HG03432 (cell line): ENCODE measurements at regions not wholly inside any gene's neighbourhood (a gene's known extent, or its start where the extent isn't known, plus 50 kb on each side); places are given as distances from the start of the nearest gene placed in this dataset.

ENCODE experiments used
- ATAC-seq: cut with Tn5 transposase; IDR thresholded peaks from one replicate; pipeline ENCODE4 v1.9.1; 2021; ENCODE audit warnings: mild to moderate bottlenecking, moderate library complexity; ENCODE audit not compliant: unreplicated experiment

DNA sequence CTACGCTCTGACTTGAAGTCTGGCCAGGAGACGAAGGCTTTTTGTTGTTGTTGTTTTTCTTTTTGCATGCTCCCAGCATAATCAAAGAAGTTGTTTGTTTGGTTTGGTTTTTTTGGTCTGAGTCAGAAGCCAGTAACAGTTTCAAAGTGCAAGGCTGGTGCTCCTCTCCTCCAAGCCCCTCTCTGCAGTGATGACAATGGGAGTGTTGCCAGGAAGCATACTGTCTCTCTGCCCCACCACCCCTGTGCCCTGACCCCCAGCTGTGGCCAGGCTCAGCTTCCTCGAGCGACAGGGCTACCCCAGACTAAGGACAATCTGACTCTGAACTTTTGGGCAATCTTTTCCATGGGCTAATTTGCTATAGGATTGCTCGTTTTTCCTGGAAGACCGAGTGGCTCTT, 173.8 kb upstream of the PITX1 start:
- ATAC-seq: no peak

DNA sequence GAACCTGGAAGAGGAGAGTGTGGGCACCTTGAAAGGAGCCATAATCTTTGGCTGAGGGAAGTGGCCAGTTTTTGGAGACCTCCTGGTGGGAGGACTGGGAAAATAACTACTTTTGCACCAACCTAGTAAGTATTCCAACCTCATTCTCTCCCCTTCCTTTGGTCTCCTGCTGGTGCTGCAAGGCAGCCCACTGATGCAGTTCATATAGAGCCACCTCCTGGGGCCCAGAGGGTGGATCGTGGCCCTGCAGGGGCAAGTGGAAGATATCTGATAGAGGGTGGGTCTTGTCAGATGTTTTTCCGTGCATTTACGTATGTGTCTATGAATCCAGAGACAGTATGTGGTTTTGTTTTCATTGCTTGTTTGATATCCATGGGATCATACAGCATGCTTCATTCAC, 172.8 kb upstream of the PITX1 start:
- no peak for ATAC-seq

DNA sequence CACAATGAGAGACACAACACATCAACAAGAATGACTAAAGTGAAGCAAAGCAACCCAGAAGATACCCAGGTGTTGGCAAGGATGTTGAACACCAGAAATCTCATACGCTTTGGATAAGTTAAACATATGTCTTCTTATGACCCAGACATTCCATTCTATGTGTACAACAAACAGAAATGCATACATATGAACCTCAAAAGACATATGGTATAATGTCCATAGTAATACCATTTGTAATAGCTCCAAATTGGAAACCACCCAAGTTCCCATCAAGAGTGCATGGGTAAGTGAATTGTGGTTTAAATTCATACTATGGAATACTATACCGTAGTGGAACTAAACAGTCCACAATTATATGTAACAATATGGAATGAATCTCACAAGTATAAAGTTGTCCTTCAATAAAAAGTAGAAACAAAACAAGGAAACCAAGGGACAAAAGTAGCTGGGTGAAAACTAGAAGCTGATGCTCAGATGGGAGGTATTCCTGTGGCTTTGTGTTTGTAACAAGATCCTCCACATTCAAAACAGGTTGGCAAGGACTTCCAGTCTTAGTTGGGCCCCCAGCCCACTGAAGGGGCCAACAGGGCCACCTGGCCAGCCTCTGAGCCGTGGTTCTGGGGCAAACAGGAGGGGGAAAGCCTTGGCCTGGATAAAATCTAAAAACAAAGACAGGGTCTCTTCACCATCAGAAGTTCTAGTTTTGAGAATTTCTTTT, 171.8 kb upstream of the PITX1 start:
- no peak for ATAC-seq

DNA sequence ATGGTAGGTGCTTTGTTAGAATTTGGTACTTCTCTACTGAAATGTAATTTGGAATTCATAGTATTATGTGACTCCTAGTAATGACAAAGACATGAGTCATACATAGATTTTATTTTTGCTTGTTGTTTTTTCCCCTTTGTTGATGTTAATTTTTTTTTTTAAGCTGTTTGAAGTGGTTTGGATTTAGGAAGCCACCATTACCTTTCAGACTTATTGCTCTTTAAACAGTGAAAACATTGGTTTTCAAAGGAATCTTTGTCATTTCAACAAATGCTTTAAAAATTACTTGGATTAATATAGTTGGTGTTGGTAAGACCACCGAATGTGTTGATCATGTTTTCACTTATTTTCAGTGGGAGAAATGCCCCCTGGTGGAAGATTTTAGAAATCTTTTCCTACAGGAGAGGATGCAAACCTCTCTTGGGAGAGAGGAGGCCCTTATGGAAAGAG, 170.1 kb upstream of the PITX1 start:
- ATAC-seq: no peak

DNA sequence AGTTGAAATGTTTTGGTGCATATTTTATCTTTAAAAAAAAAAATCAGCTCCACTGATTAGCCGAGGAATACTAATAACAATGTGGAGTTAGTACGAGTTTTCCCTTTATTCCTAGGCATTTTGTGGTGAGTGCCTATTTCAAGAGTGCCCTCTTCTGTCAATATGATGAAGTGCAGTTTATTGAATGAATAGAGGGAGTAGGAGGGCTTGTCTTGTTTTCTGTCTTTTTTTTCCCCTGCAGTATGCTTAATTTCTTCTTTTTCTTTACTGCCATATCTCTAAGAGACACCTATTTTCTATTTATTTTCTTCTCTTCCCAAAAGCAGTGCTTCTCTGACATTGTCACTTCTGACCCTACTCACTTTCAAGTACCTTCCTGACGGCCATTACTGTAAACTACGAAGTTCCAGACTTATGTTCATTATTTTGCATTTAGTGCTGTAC, 169.6 kb upstream of the PITX1 start:
- no peak for ATAC-seq

DNA sequence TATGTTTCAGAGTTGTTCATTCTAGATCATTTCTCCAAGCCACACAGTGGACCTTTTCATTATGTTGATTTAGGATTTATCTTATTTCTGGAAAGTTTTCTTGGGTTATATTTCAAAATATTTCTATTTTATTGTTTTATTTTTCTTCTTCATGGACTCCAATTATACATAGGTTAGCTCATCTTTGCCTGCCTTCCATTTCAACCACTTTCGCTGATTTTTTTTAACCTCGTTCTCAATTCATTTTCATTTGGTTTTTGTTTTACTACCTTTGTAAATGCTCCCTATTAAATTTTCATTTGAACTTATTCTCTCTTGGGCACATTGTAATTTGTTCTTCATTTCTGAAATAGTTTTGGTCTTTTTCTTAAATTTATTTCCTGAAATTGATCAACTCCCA, 169.0 kb upstream of the PITX1 start:
- ATAC-seq: no peak

DNA sequence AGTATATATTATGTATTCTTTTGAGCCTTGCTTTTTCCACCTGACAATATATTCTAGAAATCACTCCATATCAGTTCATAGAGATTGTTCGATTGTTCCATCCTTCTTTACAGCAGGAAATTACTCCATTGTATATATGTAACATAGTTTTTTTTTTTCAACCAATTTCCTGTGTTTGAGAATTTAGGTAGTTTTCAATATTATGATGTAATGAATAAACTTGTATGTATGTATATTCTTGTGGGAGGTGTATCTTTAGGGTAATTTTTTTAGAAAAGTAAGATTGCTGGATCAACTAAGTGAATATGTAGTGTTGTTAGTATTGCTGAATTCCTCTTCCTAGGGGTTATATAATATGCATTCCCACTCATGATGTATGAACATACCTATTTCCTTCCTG, 165.9 kb upstream of the PITX1 start:
- ATAC-seq: no peak

DNA sequence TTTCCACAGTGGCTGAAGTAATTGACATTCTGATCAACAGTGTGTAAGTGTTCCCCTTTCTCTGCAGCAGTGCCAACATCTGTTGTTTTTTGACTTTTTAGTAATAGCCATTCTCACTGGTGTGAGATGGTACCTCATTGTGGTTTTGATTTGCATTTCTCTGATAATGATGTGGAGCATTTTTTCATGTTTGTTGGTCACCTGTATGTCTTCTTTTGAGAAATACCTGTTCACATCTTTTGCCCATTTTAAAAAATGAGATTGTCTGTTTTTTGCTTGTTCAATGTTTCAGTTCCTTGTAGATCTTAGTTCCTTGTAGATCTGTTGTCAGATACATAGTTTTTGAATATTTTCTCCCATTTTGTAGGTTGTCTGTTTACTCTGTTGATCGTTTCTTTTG, 162.5 kb upstream of the PITX1 start:
- no peak for ATAC-seq

DNA sequence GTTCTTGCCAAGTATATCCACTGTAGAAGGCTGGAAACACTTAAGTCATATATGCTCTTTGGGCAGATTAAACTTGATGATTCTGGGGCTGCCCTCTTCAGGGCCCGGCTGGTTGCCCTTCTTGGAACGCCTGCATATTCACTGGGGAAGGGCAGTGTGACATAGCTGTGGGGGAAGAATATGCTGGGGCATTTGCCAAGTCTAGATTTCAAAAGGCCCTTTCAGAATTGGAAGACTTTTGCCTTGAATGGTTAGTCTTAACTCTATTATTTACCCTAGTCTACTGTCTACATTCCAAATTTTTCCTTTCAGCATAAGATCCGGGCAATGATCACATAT, 161.2 kb upstream of the PITX1 start:
- no peak for ATAC-seq

DNA sequence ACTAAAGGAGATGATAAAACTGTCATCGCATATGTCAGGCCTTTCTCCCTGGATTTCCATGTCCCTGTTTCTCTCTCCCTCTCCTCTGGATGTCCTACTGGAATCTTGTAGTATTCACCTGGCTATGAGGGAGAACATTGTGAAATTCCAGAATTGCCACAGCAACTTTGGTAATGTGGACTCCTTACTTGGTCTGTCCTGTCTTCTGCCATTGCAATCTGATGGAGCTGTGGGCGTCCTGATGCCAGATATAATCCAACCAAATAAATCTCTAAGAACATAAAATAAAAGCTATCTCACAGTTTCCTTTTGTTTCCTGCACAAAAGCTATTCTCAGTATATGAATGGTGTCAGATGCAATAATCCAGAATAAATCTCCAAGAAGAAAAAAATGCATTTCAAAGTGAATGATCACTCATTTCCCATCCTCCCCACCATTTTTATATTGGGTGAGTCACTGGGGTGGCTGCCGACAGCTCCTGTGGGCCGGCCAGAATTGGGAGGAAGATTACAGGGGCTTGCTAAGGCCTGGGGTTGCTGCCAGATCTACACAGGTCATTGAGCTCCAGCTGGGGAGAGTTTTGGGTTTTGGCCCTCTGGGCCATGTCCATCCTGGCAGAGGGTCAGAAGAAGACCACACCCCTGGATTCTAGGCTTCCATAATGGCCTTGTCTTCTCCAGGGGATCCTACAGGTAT, 160.7 kb upstream of the PITX1 start:
- no peak for ATAC-seq

DNA sequence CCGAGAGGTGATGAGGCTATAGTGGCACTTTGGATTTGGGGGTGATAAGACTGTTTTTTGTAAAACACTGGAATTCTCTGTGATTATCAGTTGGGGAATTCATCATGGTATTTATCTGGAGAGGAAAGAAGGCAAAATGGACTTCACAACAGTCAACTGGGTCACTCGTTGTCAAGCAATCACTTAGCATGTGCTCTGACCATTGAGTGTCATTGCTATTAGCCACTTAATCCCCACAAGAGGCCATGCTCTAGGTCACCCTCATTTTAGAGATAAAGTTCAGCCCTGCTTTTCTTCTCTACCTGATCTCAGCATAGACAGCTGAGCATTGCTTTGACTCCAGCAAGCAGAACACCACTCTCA, 160.1 kb upstream of the PITX1 start:
- ATAC-seq: no peak

DNA sequence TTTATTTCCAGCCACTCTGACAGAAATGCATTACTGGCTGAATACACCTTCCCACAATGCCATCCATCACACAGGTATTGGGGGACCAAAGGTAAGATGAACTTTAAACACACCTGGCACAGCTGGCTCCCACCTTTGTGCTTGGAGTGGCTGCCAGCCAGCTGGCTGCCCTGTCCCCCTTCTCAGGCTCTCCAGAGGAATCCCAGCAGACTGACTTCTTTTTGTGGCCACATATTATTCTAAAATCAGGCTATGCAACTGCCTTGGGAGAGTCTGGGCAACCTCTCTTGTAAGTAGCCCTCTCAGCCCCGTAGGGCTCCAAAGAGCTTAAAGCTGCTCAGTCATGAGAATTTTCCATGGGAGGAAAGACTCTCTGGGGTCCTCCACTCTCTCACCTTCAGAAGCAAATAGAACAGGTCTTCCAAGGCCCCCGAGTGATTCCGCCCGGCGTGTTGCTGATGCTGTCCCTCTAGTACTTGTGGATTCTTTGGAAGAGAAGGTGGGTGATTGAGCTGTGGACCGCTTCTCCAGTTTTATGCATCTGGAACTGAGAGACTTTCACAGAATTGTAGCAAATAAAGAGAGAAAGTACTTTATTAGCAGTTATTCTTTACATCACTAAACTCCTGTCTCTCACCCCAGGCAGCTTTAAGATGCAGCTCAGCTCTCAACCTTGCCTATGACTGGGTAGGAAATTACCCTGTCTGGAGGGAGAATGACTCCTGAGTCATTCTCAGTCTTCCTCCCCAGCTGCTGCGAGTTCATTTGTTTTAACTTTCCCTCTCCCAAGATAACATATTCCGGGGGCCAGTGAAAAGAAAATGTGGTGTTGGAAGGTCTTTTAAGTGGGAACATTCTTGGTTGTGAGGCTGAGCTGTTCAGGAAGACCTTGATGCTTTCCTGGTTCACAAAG, 159.4 kb upstream of the PITX1 start:
- ATAC-seq: no peak

DNA sequence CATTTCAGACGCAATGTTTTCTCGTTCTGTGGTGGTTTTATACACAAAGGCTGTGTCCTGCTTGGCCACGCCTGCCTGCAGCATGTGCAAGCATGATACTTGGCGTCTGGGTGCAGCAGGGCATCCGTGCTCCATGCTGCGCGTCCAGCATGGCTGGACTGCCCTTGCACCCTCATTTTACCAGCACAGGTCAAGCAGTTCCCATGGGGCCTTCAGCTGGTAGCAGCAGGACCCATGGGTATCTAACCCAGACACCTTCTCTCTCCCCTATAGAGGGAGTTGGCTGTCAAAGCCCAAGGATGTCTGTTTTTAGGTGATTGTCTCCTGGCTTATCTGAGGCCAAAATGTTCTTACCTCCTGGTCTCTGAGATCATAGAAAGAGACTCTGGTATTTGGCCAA, 158.3 kb upstream of the PITX1 start:
- no peak for ATAC-seq

DNA sequence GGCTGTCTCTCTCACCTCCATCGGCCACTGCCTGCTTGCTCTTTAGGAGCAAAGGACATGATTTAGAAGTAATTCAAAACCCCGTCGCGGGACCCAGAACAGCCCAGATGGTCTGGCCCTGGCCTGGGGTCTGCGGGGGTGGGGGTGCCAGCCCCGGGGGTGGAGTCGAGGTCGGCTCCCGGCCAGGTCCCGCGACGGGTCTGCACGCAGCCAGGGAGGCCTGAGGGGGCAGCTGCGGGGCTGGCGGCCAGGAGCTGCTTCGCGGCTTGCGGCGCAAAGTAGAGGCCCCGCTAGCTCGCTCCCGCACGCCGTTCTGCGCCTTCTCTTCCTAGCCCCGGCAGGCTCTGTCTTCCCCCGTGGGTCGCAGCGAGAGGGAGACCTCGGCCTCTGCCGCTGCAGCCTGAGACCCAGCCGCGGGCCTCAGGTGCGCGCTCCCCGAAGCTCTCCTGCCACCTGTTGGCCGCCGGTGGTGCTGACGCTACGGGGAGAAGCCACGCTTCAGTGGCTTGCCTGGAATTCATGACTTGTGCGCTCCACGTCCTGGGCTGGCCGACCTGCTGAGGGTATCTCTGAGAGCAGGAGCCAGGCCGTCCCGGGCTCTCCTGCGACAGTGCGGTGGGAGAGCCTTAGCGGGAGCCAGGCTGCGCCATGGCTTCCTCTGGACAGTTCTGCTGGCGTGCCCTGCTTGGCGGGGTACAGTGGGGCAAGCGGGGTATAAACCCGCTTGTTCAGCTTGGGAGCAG, 157.2 kb upstream of the PITX1 start:
- ATAC-seq: peak; percentile 96

DNA sequence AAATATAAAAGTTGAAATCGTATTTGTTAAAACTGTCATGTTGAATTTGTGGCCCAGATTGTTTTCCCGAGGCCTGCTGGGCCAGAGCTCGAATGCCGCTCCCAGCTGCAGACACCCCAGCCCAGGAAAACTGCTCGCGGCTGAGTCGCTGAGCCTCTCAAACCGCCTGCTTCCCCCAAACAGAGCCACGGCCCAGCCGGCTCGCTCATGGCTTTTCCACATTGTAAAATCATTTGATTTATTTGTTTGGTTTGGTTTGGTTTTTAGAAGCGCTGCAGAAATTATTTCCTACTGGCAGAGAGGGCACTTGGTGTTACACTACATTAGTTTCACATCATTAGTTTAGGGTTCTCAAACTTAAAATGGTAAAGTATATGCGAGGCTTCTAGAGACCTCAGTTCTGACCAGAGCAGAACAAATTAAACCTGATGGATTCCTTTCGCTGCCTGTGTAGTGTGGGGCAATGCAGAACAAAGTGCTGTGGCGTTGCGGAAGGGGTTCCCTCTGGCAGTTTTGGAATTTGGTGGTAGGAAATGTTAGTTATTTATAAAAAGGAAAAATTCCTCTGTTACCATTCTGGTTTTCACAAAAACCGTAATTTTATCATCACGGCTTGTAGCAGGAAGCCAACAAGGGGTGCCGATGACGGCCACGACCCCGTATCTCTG, 156.5 kb upstream of the PITX1 start:
- no peak for ATAC-seq

DNA sequence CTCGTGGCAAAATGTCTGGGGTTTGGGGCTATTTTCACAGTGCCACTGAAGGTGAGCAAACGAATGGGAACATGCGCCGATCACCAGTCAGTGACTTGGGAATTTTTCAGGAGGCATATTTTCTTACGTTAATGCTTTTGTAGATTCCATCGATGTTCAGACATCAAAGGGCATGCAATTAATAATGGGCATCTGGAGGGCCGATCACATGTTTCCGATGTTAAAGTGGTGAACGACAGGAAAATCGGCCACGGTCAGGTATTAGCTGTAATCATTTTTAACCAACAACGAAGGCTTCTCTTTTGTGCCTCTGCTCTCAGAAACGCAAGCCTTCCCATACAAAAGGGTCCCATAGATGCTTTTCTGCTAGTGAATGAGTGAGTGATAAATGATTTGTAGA, 155.0 kb upstream of the PITX1 start:
- no peak for ATAC-seq

DNA sequence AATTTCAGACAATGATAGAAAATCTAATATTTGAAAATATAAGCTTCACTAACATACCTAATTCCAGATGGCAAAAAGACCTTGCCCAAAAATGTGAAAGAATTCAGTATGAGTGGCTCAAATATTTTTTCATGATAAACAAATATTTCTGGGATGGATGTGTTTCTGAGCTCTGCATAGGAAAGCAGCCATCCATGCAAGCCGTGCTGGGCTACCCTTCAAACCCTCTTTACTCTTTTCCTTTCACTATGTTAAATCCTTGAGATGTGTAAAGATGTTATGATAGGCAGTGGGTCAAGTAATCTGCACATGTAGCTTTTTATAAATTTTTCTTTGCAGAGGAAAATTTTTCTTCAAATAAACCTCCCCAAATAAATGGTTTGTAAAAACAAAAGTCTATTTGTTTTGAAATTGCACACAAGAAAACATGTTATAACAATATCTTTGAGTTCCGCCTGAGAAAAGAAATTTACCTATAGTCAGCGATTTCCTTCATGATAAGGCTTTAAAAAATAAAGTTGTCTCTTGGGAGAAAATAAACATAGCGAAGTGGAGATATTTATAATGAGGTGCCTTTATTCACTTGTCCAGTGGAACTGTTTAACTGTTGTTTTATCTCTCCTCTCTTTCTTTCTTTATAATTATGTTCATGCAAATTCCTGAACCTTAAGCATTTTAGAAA, 154.3 kb upstream of the PITX1 start:
- ATAC-seq: no peak

DNA sequence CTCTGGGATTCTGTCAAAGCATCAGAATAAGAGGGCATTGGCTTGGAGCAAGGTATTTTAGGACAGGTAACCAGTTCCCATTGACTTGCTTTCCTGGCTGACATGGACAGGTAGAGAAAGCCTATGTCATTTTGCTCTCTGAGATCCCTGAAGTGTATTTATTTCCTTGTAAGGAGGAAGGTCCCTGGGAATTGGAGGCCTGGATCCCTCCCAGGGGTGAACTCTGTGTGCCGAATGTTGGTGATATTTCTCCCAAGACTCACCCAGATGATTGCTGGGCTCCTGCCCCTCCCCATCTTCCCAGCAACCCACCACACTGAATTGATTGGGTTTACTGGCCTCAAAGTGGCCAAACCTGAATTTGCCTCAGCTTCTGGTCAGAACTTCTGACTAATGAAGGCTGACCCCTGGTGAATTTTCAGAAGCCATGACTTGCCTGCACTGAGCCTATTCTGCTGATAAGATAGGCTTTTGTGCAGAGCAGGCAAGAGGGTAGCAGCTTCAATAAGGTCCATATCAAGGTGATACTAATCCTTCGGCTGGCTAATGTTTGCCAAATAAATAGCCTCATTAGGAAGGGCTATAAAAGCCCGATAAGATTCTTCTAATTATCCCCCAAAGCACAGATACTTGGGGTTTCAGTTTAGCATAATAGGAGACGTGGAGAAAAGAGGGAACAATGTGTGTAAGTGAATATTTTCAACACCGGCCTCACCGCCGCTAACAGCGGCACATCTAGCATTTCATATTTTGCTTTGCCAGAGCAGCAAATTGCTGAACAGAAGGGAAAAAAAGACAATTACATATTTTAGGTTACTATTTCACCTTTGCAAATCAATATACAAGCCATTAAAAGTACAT, 152.9 kb upstream of the PITX1 start:
- no peak for ATAC-seq

DNA sequence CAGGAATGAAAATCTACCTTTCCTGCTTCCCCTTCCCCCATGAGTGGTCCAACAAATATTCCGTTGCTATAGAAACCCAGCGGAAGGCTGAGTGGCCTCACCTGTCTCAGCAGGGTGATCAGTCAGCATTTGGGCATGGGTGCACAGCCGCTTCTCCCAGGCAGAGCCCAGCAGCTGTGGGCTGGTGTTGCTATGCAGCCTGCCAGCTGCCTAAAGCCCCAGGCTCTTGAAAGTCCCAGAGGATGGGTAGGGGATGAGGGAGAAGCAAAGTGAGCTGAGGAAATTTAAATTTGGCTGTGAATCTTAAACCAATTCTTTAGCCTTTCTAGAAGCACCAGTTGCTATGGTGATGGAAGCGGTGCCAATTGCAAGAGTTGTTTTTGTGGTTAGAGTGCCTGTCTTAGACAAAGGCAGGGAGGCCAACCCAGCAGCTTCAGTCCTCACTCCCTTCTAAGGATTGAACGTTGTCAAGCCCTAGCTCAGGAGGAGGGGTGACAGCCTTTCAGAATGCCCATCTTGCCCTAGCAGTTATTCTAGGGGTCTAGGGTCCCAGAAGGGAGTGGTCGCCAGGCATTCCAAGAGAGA, 151.5 kb upstream of the PITX1 start:
- no peak for ATAC-seq
